H9 (cell line): ENCODE measurements at regions not wholly inside any gene's neighbourhood (a gene's known extent, or its start where the extent isn't known, plus 50 kb on each side); places are given as distances from the start of the nearest gene placed in this dataset.

Source experiments
- DNase-seq: peaks from one replicate; pipeline ENCODE4 v3.0.0-alpha.2; 2017
- H2AFZ ChIP-seq: one replicate; pipeline ENCODE4 v1.6.1; 2013; ENCODE audit warnings: mild to moderate bottlenecking, low read length, control low read depth, moderate library complexity
- H2AK5ac ChIP-seq: 2 replicates; pipeline ENCODE4 v1.6.1; 2013; ENCODE audit warnings: low read length, control low read depth, mixed read lengths; ENCODE audit not compliant: insufficient read length
- H2BK120ac ChIP-seq: one replicate; pipeline ENCODE4 v1.6.1; 2013; ENCODE audit warnings: low read depth, mild to moderate bottlenecking, low read length, control low read depth, inconsistent platforms; ENCODE audit not compliant: poor library complexity, severe bottlenecking
- H2BK12ac ChIP-seq: 2 replicates; pipeline ENCODE4 v1.6.1; 2013; ENCODE audit warnings: low read length, control low read depth, mixed read lengths, low read depth; ENCODE audit not compliant: insufficient read length
- H2BK15ac ChIP-seq: 2 replicates; pipeline ENCODE4 v1.6.1; 2013; ENCODE audit warnings: low read depth, low read length, control low read depth
- H2BK20ac ChIP-seq: one replicate; pipeline ENCODE4 v1.6.1; 2013; ENCODE audit warnings: low read depth, mild to moderate bottlenecking, low read length, control low read depth, inconsistent platforms; ENCODE audit not compliant: poor library complexity, severe bottlenecking
- H2BK5ac ChIP-seq: 2 replicates; pipeline ENCODE4 v1.6.1; 2013; ENCODE audit warnings: low read length, control low read depth, mixed read lengths; ENCODE audit not compliant: insufficient read length
- H3K14ac ChIP-seq: 2 replicates; pipeline ENCODE4 v1.6.1; 2013; ENCODE audit warnings: low read length, control low read depth; ENCODE audit not compliant: insufficient read depth
- H3K18ac ChIP-seq: 2 replicates; pipeline ENCODE4 v1.6.1; 2013; ENCODE audit warnings: low read depth, mild to moderate bottlenecking, mixed read lengths, low read length, control low read depth; ENCODE audit not compliant: insufficient read length
- H3K23ac ChIP-seq: 2 replicates; pipeline ENCODE4 v1.6.1; 2013; ENCODE audit warnings: low read length, control low read depth, mixed read lengths, low read depth; ENCODE audit not compliant: insufficient read length
- H3K23me2 ChIP-seq: 2 replicates; pipeline ENCODE4 v1.6.1; 2013; ENCODE audit warnings: low read depth, mild to moderate bottlenecking, mixed read lengths, low read length, control low read depth; ENCODE audit not compliant: insufficient read length, poor library complexity, severe bottlenecking
- H3K27ac ChIP-seq: 2 replicates; pipeline ENCODE4 v1.5.1; 2013; ENCODE audit warnings: low read length, control low read depth, mixed read lengths, low read depth; ENCODE audit not compliant: insufficient read length
- H3K27me3 ChIP-seq: 2 replicates; pipeline ENCODE4 v1.6.1; 2013; ENCODE audit warnings: low read length, control low read depth, inconsistent platforms; ENCODE audit not compliant: insufficient read depth
- H3K4ac ChIP-seq: 2 replicates; pipeline ENCODE4 v1.6.1; 2013; ENCODE audit warnings: low read depth, mild to moderate bottlenecking, control low read depth, inconsistent platforms, low read length, moderate library complexity
- H3K4me1 ChIP-seq: 2 replicates; pipeline ENCODE4 v1.6.1; 2013; ENCODE audit warnings: low read length, control low read depth, inconsistent platforms; ENCODE audit not compliant: insufficient read depth
- H3K4me2 ChIP-seq: 2 replicates; pipeline ENCODE4 v1.6.1; 2013; ENCODE audit warnings: low read length, control low read depth, mixed read lengths; ENCODE audit not compliant: insufficient read length, insufficient read depth
- H3K56ac ChIP-seq: 2 replicates; pipeline ENCODE4 v1.6.1; 2013; ENCODE audit warnings: low read depth, mild to moderate bottlenecking, mixed read lengths, low read length, control low read depth; ENCODE audit not compliant: insufficient read length
- H3K79me1 ChIP-seq: 2 replicates; pipeline ENCODE4 v1.6.1; 2013; ENCODE audit warnings: low read depth, mild to moderate bottlenecking, moderate library complexity, low read length, control low read depth, inconsistent platforms; ENCODE audit not compliant: insufficient read depth, poor library complexity, severe bottlenecking
- H3K79me2 ChIP-seq: 2 replicates; pipeline ENCODE4 v1.6.1; 2013; ENCODE audit warnings: low read length, control low read depth, inconsistent platforms; ENCODE audit not compliant: insufficient read depth
- H3K9ac ChIP-seq: 2 replicates; pipeline ENCODE4 v1.6.1; 2013; ENCODE audit warnings: low read length, control low read depth, mixed read lengths; ENCODE audit not compliant: insufficient read length; ENCODE audit errors: extremely low read depth
- H3K9me3 ChIP-seq: one replicate; pipeline ENCODE4 v1.6.1; 2013; ENCODE audit warnings: low read depth, low read length, inconsistent platforms; ENCODE audit not compliant: control insufficient read depth
- H3T11ph ChIP-seq: one replicate; pipeline ENCODE4 v1.6.1; 2013; ENCODE audit warnings: mild to moderate bottlenecking, low read length, control low read depth, inconsistent platforms
- H4K20me1 ChIP-seq: one replicate; pipeline ENCODE4 v1.6.1; 2013; ENCODE audit not compliant: control insufficient read depth, insufficient read length, insufficient read depth
- H4K5ac ChIP-seq: 2 replicates; pipeline ENCODE4 v1.6.1; 2013; ENCODE audit warnings: low read depth, mild to moderate bottlenecking, mixed read lengths, low read length, control low read depth; ENCODE audit not compliant: insufficient read length
- H4K8ac ChIP-seq: replicated peaks from 2 replicates; pipeline ENCODE4 v1.6.1; 2013; ENCODE audit warnings: low read length, control low read depth, mixed read lengths, low read depth; ENCODE audit not compliant: insufficient read length
- H4K91ac ChIP-seq: 2 replicates; pipeline ENCODE4 v1.6.1; 2013; ENCODE audit warnings: low read depth, mild to moderate bottlenecking, moderate library complexity, mixed read lengths, low read length, control low read depth; ENCODE audit not compliant: insufficient read length
- H3K27ac Mint-ChIP-seq, 3 experiments: 2 replicates in 2 of 3; 3 replicates in 1 of 3; pipeline ENCODE4 v1.8.0; 2020 to 2021; ENCODE audit warnings: mixed read lengths in 3 of 3, mild to moderate bottlenecking in 1 of 3, moderate library complexity in 1 of 3
- H3K27me3 Mint-ChIP-seq: 2 replicates; pipeline ENCODE4 v1.8.0; 2021; ENCODE audit warnings: low read depth, mild to moderate bottlenecking, moderate library complexity, mixed read lengths
- H3K36me3 Mint-ChIP-seq, 3 experiments: 2 replicates in 2 of 3; 3 replicates in 1 of 3; pipeline ENCODE4 v1.8.0; 2020 to 2021; ENCODE audit warnings: low read depth in 3 of 3, mixed read lengths in 3 of 3; ENCODE audit not compliant: insufficient read depth in 1 of 3
- H3K4me1 Mint-ChIP-seq, 2 experiments: 2 replicates each; pipeline ENCODE4 v1.8.0; 2020; ENCODE audit warnings: mixed read lengths in 2 of 2
- H3K4me3 Mint-ChIP-seq, 2 experiments: 2 replicates in 1 of 2; 3 replicates in 1 of 2; pipeline ENCODE4 v1.8.0; 2020 to 2021; ENCODE audit warnings: mild to moderate bottlenecking in 2 of 2, mixed read lengths in 2 of 2, moderate library complexity in 1 of 2
- H3K9me3 Mint-ChIP-seq, 2 experiments: 2 replicates in 1 of 2; 3 replicates in 1 of 2; pipeline ENCODE4 v1.8.0; 2020; ENCODE audit warnings: mild to moderate bottlenecking in 2 of 2, mixed read lengths in 2 of 2, moderate library complexity in 1 of 2
- CTCF ChIP-seq: fragments of 200-600 bp; sonication (generic); conservative IDR thresholded peaks from 3 replicates; pipeline ENCODE4 v1.8.0; 2021; ENCODE audit warnings: antibody characterized with exemption, mild to moderate bottlenecking
- WGBS: extraction: QIAGEN DNeasy Blood & Tissue Kit; methylation state at CpG from one replicate; pipeline ENCODE4 v1.1.7; 2013; ENCODE audit warnings: missing lambda C conversion rate, low lambda C conversion rate, mixed read lengths; ENCODE audit not compliant: insufficient read length; ENCODE audit errors: extremely low coverage; 5-methylcytosine and 5-hydroxymethylcytosine counted together

GRCh38 chr4:111681751-111682150 is 463.5 kb upstream of the FAM241A start:
- no peak overlapping the region for H2BK12ac ChIP-seq
- no peak for DNase-seq
- H3K23me2 ChIP-seq = no peaks in the 10 kb centered on the region
- no peak overlapping the region for H3K27ac Mint-ChIP-seq
- H4K8ac ChIP-seq = no peak overlapping the region
- no peak overlapping the region for H2BK15ac ChIP-seq
- H3K4ac ChIP-seq = no peak overlapping the region
- no peaks in the 10 kb centered on the region for H3K9me3 Mint-ChIP-seq
- H4K5ac ChIP-seq = no peak overlapping the region
- no peak overlapping the region for H3K4me2 ChIP-seq
- H3K4me1 ChIP-seq = no peaks in the 10 kb centered on the region
- no peaks in the 10 kb centered on the region for H3K79me2 ChIP-seq
- no peaks in the 10 kb centered on the region for H3K36me3 Mint-ChIP-seq
- H3K23ac ChIP-seq = no peak overlapping the region
- H4K20me1 ChIP-seq = no peaks in the 10 kb centered on the region
- H4K91ac ChIP-seq = no peak overlapping the region
- no peak overlapping the region for H2BK120ac ChIP-seq
- H3K9me3 ChIP-seq = no peaks in the 10 kb centered on the region
- no peaks in the 10 kb centered on the region for H3K27me3 Mint-ChIP-seq
- H3K9ac ChIP-seq = no peak overlapping the region
- WGBS = no CpG with 5 or more reads among the region's 7 CpGs
- H3K14ac ChIP-seq = no peak overlapping the region
- H3K79me1 ChIP-seq = no peaks in the 10 kb centered on the region
- H3K27ac ChIP-seq = no peak overlapping the region
- no peaks in the 10 kb centered on the region for H3K27me3 ChIP-seq
- H3K4me3 Mint-ChIP-seq = no peak overlapping the region
- no peak overlapping the region for H2BK5ac ChIP-seq
- H2AK5ac ChIP-seq = no peak overlapping the region
- no peak overlapping the region for H2BK20ac ChIP-seq
- no peak for TF ChIP-seq CTCF
- H3K18ac ChIP-seq = no peak overlapping the region
- H3T11ph ChIP-seq = no peak overlapping the region
- peaks cover 3 to 11% of the 10 kb centered on the region in 2 experiments; a peak in 3 of 4 replicates for H3K4me1 Mint-ChIP-seq
- H3K56ac ChIP-seq = no peak overlapping the region
- no peak overlapping the region for H2AFZ ChIP-seq
